K562 (cell line): ENCODE measurements at regions not wholly inside any gene's neighbourhood (a gene's known extent, or its start where the extent isn't known, plus 50 kb on each side); places are given as distances from the start of the nearest gene placed in this dataset.

Experiments
- ATAC-seq: fragments of 200-7000 bp; cut with Tn5 transposase; 3 replicates; pipeline ENCODE4 v1.9.1; 2020; ENCODE audit warnings: moderate library complexity
- BruUV-seq: library from RNA; stranded (reverse); fragments of 400-500 nt; replicated peaks from 2 replicates; lab custom pipeline; 2021; lab: Mats Ljungman, UMichigan
- CTCF ChIA-PET: fragments of 300-600 bp; formaldehyde crosslinking; extraction: SDS; loops from one replicate; lab custom pipeline; 2021; ENCODE audit warnings: low intra/inter-chr PET ratio; lab: Yijun Ruan, JAX
- POLR2A ChIA-PET: fragments of 300-600, 350-650 bp; sonication (Branson Sonifier 250); formaldehyde crosslinking; extraction: SDS; loops from one replicate; lab custom pipeline; 2021; ENCODE audit warnings: antibody characterized with exemption, inconsistent platforms; lab: Yijun Ruan, JAX
- DNase-seq, 4 experiments: peaks; one replicate each; pipeline versions ENCODE4 v3.0.0 to v3.0.0-alpha.2; 2011 to 2018; ENCODE audit warnings: low spot score in 3 of 4, mixed read lengths in 3 of 4; ENCODE audit errors: extremely low read depth in 1 of 4
- FAIRE-seq: peaks from 2 replicates; lab custom pipeline; 2011; peaks lifted over from hg19 to GRCh38; lab: Jason Lieb, UNC
- H2AFZ ChIP-seq: 2 replicates; pipeline ENCODE4 v1.6.0; 2011; ENCODE audit warnings: low read depth, low read length, control low read depth, inconsistent platforms
- H3K27ac ChIP-seq: fragments of 200-600 bp; 3 replicates; pipeline ENCODE4 v1.8.0; 2011; ENCODE audit warnings: low read depth, mild to moderate bottlenecking, control low read depth, inconsistent platforms, low read length, moderate library complexity, mixed read lengths; ENCODE audit errors: extremely low read depth
- H3K27me3 ChIP-seq, 2 experiments: fragments of 300-600 bp in 1 of 2; 2 replicates in 1 of 2; 3 replicates in 1 of 2; pipeline versions ENCODE4 v1.6.0 to v1.8.0; 2011; ENCODE audit warnings: inconsistent platforms in 2 of 2, low read length in 2 of 2, mild to moderate bottlenecking in 1 of 2, mixed read lengths in 1 of 2, moderate library complexity in 1 of 2; ENCODE audit not compliant: control insufficient read depth in 2 of 2, insufficient read depth in 2 of 2
- H3K36me3 ChIP-seq: fragments of 300-600 bp; 3 replicates; pipeline ENCODE4 v1.8.0; 2011; ENCODE audit warnings: mild to moderate bottlenecking, low read length, inconsistent platforms; ENCODE audit not compliant: control insufficient read depth, insufficient read depth
- H3K4me1 ChIP-seq, 2 experiments: fragments of 200-600 bp in 1 of 2; replicated peaks in 1 of 2; 2 replicates in 1 of 2; 3 replicates in 1 of 2; pipeline versions ENCODE4 v1.5.1 to v1.8.0; 2011; ENCODE audit warnings: inconsistent platforms in 2 of 2, low read length in 2 of 2, mild to moderate bottlenecking in 1 of 2, mixed read lengths in 1 of 2, moderate library complexity in 1 of 2; ENCODE audit not compliant: control insufficient read depth in 2 of 2, insufficient read depth in 2 of 2
- H3K4me2 ChIP-seq: 2 replicates; pipeline ENCODE4 v1.6.1; 2011; ENCODE audit warnings: low read length, control low read depth, inconsistent platforms, mixed read lengths; ENCODE audit not compliant: insufficient read depth
- H3K4me3 ChIP-seq: fragments of 200-600 bp; sonication (generic), shearing (Covaris generic); 2 replicates; pipeline ENCODE4 v1.5.1; 2016; ENCODE audit warnings: control low read depth, inconsistent platforms
- H3K79me2 ChIP-seq: fragments of 200-600 bp; 3 replicates; pipeline ENCODE4 v1.8.0; 2011; ENCODE audit warnings: low read length, inconsistent platforms; ENCODE audit not compliant: control insufficient read depth, insufficient read depth
- H3K9ac ChIP-seq, 2 experiments: 2 replicates each; pipeline versions ENCODE4 v1.6.0 to v1.6.1; 2011; ENCODE audit warnings: low read depth in 2 of 2, low read length in 2 of 2, control low read depth in 1 of 2, inconsistent platforms in 1 of 2, mild to moderate bottlenecking in 1 of 2, mixed read lengths in 1 of 2; ENCODE audit not compliant: insufficient read depth in 1 of 2
- H3K9me1 ChIP-seq: one replicate; pipeline ENCODE4 v1.6.0; 2011; ENCODE audit warnings: inconsistent platforms, mild to moderate bottlenecking, low read length, moderate library complexity; ENCODE audit not compliant: control insufficient read depth, insufficient read depth
- H3K9me3 ChIP-seq: replicated peaks from 2 replicates; pipeline ENCODE4 v1.5.1; 2011; ENCODE audit warnings: low read depth, low read length, inconsistent platforms; ENCODE audit not compliant: control insufficient read depth, insufficient read depth
- H4K20me1 ChIP-seq: replicated peaks from 2 replicates; pipeline ENCODE4 v1.6.1; 2011; ENCODE audit warnings: low read length, inconsistent platforms, mixed read lengths; ENCODE audit not compliant: control insufficient read depth, insufficient read depth
- ATF7 ChIP-seq: fragments of 450-650 bp; IDR thresholded peaks from 2 replicates; pipeline ENCODE4 v1.7.1; 2014; ENCODE audit warnings: mild to moderate bottlenecking, moderate library complexity
- BCL6 ChIP-seq: fragments of 250-450 bp; sonication (Bioruptor Pico); IDR thresholded peaks from 2 replicates; pipeline ENCODE4 v1.4.0; 2020
- CBX3 ChIP-seq, 2 experiments: IDR thresholded peaks; 1 replicate in 1 of 2; 2 replicates in 1 of 2; pipeline ENCODE4 v1.6.1; 2012; ENCODE audit warnings: inconsistent platforms in 2 of 2, low read length in 2 of 2, borderline replicate concordance in 1 of 2, control low read depth in 1 of 2
- KDM1A ChIP-seq, 2 experiments: fragments of 450-650 bp; IDR thresholded peaks; 2 replicates each; pipeline ENCODE4 v1.6.1; 2016; ENCODE audit warnings: mild to moderate bottlenecking in 2 of 2
- NRF1 ChIP-seq, 2 experiments: fragments of 450-650 bp; IDR thresholded peaks in 1 of 2; conservative IDR thresholded peaks in 1 of 2; 2 replicates each; pipeline ENCODE4 v1.6.1; 2014; ENCODE audit warnings: mild to moderate bottlenecking in 2 of 2
- PCBP1 ChIP-seq: fragments of 200-400 bp; formaldehyde crosslinking; IDR thresholded peaks from 2 replicates; pipeline ENCODE4 v1.6.1; 2018; ENCODE audit warnings: mild to moderate bottlenecking, low read depth, low read length; ENCODE audit not compliant: poor library complexity, severe bottlenecking
- PRMT5 ChIP-seq: sonication (generic); formaldehyde crosslinking; IDR thresholded peaks from 2 replicates; pipeline ENCODE4 v1.5.0; 2020; ENCODE audit warnings: missing genetic modification reagents
- SMAD4 ChIP-seq: fragments of 250-450 bp; sonication (Bioruptor Pico); conservative IDR thresholded peaks from 2 replicates; pipeline ENCODE4 v1.8.0; 2021; ENCODE audit warnings: inconsistent platforms, mild to moderate bottlenecking, moderate library complexity
- TRIM28 ChIP-seq: fragments of 450-650 bp; IDR thresholded peaks from 2 replicates; pipeline ENCODE4 v1.6.1; 2017
- ZBTB2 ChIP-seq: fragments of 450-650 bp; IDR thresholded peaks from 2 replicates; pipeline ENCODE4 v1.6.1; 2016; ENCODE audit warnings: antibody characterized with exemption
- ZBTB9 ChIP-seq: fragments of 450-650 bp; formaldehyde crosslinking; IDR thresholded peaks from 2 replicates; pipeline ENCODE4 v1.4.0; 2020; ENCODE audit warnings: mild to moderate bottlenecking, moderate library complexity
- ZNF143 ChIP-seq: sonication (generic); formaldehyde crosslinking; IDR thresholded peaks from 2 replicates; pipeline ENCODE4 v1.9.0; 2022; ENCODE audit warnings: mild to moderate bottlenecking, missing genetic modification reagents
- ZNF311 ChIP-seq: fragments of 250-450 bp; sonication (Bioruptor Pico); IDR thresholded peaks from 2 replicates; pipeline ENCODE4 v1.4.0; 2020; ENCODE audit warnings: mild to moderate bottlenecking, moderate library complexity
- ZNF707 ChIP-seq: fragments of 250-450 bp; sonication (Bioruptor Pico); conservative IDR thresholded peaks from 2 replicates; pipeline ENCODE4 v1.8.0; 2022; ENCODE audit warnings: inconsistent platforms, mild to moderate bottlenecking, moderate library complexity
- WGBS: fragments of 100-300 bp; shearing (Covaris generic); methylation state at CpG from one replicate; pipeline ENCODE4 v1.1.6; 2016; ENCODE audit warnings: low coverage, mixed read lengths; ENCODE audit not compliant: insufficient coverage; ENCODE audit errors: missing lambda C conversion rate; 5-methylcytosine and 5-hydroxymethylcytosine counted together
- in situ Hi-C: fragments of 300-500 bp; cut with MboI; formaldehyde crosslinking; loops from 4 replicates; pipeline ENCODE4 v1.15.0; 2018; ENCODE audit warnings: inconsistent platforms, mixed read lengths
- intact Hi-C: fragments of 100-400 bp; cut with micrococcal nuclease; formaldehyde crosslinking; loops from 2 replicates; pipeline ENCODE4 v1.14.2; 2022

GRCh38 chr18:70414315-70414900 is 125.6 kb downstream of the SOCS6 start:
- POLR2A ChIA-PET = interaction anchor here (0.6 kb wide), 1 partner anchor 8 kb away, joined by 3 read pairs; no protein-coding TSS in a partner anchor
- peaks cover 4 to 5% of the 10 kb centered on the region in 2 experiments; a peak in 3 of 5 replicates for H3K27me3 ChIP-seq
- H3K9me1 ChIP-seq = no peaks in the 10 kb centered on the region
- H3K9me3 ChIP-seq = no peaks in the 10 kb centered on the region
- H3K27ac ChIP-seq = no peak overlapping the region
- no peak overlapping the region for H3K4me3 ChIP-seq
- no peaks in the 10 kb centered on the region for H3K79me2 ChIP-seq
- ATAC-seq (no peak), DNase-seq (no peak), FAIRE-seq (no peak)
- WGBS = 1% methylated on average over 6 of the region's 6 CpGs
- no peak for TF ChIP-seq BCL6 (CRISPR knock-in tag)
- H3K9ac ChIP-seq = no peak overlapping the region
- no peaks in the 10 kb centered on the region for H3K36me3 ChIP-seq
- in situ Hi-C loops = no loop called here
- no peak overlapping the region for H2AFZ ChIP-seq
- H3K4me2 ChIP-seq = no peak overlapping the region
- H3K4me1 ChIP-seq = no peaks in the 10 kb centered on the region; a peak in 2 of 5 replicates
- H4K20me1 ChIP-seq = no peaks in the 10 kb centered on the region
- CTCF ChIA-PET = no interaction called here
- BruUV-seq = no TSS peak
- intact Hi-C loops = no loop called here

- whole genome bisulfite sequencing = 10% methylated on average over 3 of the region's 3 CpGs
- ChIA-PET POLR2A (no interaction called here), CTCF (no interaction called here)
- H2AFZ ChIP-seq = no peak overlapping the region
- no peak overlapping the region for H3K4me2 ChIP-seq
- H3K4me1 ChIP-seq = no peaks in the 10 kb centered on the region
- no peak for DNase-seq
- no peaks in the 10 kb centered on the region for H3K79me2 ChIP-seq
- H3K27ac ChIP-seq = no peak overlapping the region
- intact Hi-C loops = no loop called here
- H3K9ac ChIP-seq = no peak overlapping the region
- ATAC-seq = no peak
- FAIRE-seq = no peak
- H3K36me3 ChIP-seq = no peaks in the 10 kb centered on the region
- peaks cover 0 to under 1% of the 10 kb centered on the region in 2 experiments; a peak in 2 of 5 replicates for H3K27me3 ChIP-seq
- in situ Hi-C loops = no loop called here
- H3K9me3 ChIP-seq = no peaks in the 10 kb centered on the region
- no peak overlapping the region for H3K4me3 ChIP-seq
- H3K9me1 ChIP-seq = no peaks in the 10 kb centered on the region
- no peaks in the 10 kb centered on the region for H4K20me1 ChIP-seq
- no TSS peak for BruUV-seq
- TF ChIP-seq ZBTB2 (no peak), TRIM28 (no peak), PCBP1 (no peak), SMAD4 (CRISPR knock-in tag) (no peak), KDM1A (IDR thresholded peaks at IDR 0.05) (no peak), ZNF143 (no peak), NRF1 (conservative IDR thresholded peaks at IDR 0.05 in 1 of 2, IDR thresholded peaks at IDR 0.05 in 1 of 2) (no peak), ZBTB9 (CRISPR knock-in tag) (no peak), ZNF311 (CRISPR knock-in tag) (no peak), ATF7 (no peak), ZNF707 (CRISPR knock-in tag) (no peak), CBX3 (IDR thresholded peaks at IDR 0.05; ENCODE audit: borderline replicate concordance in 1 of 2, low read length in 2 of 2) (no peak), PRMT5 (CRISPR knock-in tag) (no peak)
These were observed 124.6 kb downstream of the SOCS6 start for GRCh38 chr18:70413455-70413854.
